SW 1271 (cell line): ENCODE measurements at regions not wholly inside any gene's neighbourhood (a gene's known extent, or its start where the extent isn't known, plus 50 kb on each side); places are given as distances from the start of the nearest gene placed in this dataset.

Source experiments
- DNase-seq, 2 experiments: peaks; one replicate each; lab custom pipeline; 2025; lab: John Stamatoyannopoulos, UW

DNA sequence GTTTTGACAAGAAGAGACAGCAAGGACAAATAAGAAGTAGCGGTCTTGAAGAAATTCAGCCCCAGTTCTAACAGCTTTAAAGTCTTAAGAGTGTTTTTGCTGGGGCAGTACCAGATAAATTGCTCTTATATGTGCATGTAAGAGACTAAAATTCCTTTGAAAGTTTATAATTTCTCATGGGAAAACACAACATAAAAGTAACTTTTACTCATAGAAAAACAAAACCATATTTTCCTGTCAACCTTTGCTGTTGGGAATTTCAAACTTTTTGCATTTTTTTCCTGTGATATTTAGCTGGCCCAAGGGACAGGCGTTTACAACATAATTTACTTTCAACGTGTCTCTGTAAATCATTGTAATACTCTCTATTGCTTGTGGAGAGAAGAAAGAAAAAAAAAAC is 767.8 kb upstream of the ZEB2 start:
- DNase-seq, result no peak

DNA sequence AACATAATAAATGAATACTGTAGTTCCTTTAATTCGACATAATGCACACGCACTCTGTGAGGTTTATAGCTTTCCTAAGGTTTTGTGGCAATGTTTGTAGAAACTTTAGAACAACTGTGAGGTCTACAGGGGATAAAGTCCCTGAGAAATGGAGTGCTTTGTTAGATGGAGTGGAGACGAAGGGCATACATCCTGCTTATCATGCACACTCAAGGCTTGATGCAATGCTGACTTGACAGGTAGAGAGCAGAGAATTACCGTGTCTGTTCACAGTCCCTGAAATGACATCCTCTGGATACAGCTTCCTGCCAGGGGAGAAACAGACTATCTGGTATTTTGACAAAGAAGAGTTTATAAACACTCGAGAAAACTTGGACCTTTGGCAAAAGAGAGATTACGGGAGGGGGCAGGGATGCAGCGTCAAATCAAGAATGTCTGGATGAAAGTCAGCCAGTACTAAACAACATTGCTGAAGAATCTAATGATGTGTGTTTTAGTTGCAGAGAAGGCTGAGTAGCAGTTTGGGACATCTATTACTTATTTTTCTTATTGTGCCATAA is 766.9 kb upstream of the ZEB2 start:
- DNase-seq, result no peak

DNA sequence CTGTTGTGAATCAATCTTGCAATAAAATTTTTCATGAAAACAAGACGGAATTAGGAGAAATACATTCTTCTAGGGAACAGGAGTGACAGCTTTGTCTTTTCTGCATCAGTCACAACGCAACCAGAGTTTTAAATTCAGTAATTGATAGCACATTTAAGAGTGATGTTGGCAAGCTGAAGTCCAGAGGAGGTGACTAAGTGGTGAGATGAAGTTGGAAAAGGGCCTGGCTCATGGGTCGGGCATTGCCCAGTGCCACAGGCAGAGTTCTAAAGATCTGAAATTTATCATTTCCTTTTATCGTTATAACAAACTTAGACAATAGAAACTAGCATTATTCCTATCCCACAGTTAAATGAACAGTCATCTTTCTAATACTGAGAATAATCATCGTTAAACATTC is 764.6 kb upstream of the ZEB2 start:
- no peak for DNase-seq

DNA sequence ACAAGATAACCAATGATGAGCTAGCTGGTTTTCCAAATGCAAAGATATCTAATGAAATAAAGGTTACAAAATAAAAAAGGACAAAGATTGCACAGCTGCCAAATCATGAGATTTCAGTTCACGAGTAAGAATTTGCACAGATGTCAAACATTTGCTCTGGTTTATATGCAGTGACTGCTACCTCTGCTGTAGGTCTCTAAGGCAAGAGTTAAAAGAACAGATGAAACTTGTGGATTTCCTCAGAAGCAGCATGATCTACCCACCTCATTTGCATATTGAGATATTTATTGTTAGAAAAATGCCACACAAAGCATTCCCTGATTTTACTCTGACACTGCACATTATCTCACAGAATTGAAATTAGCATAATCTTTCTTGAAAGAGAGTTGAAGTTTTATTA is 763.2 kb upstream of the ZEB2 start:
- no peak for DNase-seq

DNA sequence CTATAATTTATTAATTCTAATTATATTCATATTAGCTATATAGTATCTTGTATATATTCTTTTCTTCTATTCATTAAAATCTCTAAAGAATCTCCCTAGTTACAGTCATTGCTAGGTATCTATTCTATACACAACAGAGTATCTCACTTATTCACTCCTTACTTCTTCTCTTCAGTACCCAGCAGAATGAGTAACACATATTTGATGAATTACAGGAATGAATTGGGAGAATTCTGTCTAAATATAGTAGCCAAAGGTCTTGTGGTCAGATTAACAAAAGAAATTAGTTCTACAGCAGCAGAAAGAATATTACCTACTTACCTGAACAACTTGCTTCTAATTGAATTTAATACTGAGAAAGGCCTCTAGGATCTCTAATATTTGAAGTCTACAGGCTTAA is 758.0 kb upstream of the ZEB2 start:
- no peak for DNase-seq

DNA sequence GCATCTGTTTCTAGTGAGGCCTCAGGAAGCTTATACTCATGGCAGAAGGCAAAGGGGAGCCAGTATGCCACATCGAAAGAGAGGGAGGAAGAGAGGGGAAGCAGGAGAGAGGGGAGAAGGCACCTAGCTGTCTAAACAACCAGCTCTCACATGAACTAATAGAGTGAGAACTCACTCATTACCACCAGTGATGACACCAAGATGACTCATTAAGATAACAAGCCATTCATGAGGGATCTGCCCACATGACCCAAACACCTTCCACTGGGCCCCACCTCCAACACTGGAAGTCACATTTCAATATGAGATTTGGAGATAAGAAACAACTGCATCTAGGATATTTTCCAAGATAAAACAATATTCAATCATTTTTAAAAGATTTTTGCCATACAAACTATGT is 753.9 kb upstream of the ZEB2 start:
- DNase-seq, result peak in 1 of 2 experiments; percentile 3

DNA sequence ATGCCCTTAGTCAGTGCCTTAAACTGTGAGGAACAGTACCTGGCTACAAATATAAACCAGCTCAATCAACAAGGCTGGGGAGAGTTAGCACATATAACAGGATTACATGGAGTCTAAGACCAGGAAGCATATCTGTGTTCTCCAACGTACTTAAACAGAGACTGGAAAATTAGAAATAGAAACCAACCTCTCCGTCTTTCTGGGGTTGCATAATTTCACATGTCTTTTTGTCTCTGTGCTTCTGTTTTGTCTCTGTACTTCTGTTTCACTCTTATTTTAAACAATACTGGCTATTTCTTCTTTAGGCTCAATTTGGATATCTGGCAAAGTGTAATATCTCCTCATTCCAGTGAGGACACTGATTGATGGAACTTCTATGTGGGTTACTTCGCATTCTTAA is 749.0 kb upstream of the ZEB2 start:
- DNase-seq, result no peak

DNA sequence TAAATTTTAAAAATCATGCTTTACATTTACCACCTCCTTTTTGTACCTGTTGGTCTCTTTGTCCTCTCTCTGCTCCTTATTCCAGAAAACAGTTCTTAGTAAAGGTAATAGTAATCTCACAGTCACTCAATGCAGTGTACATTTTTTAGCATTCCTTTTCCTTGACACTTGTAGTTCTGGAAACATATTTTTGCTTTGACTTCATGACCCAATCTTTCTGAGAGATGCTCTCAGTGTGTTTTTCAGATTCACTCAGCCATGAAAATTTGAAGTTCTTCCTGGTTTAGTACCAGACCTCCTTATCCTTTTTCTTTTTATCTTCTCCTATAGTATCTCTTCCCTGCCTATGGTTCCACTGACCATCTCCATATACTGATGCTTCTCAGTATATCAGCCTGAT is 747.5 kb upstream of the ZEB2 start:
- no peak for DNase-seq

DNA sequence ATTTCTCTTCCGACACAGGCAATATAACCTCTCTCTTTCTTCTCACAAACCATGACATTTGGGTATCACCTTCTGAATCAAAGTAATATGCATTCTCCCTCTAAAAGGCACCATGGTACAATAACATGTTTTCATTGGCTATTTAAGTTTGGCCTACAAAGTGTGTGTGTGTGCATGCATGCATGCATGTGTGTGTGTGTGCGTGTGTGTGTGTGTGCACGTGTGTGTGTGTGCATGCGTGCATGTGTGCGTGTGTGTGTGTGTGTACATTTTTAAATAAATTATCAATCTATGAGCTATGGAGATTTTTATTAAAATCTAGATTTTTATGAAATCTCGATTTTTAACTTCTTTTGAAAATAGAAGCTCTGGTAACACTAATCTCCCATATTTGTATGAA is 745.3 kb upstream of the ZEB2 start:
- no peak for DNase-seq

DNA sequence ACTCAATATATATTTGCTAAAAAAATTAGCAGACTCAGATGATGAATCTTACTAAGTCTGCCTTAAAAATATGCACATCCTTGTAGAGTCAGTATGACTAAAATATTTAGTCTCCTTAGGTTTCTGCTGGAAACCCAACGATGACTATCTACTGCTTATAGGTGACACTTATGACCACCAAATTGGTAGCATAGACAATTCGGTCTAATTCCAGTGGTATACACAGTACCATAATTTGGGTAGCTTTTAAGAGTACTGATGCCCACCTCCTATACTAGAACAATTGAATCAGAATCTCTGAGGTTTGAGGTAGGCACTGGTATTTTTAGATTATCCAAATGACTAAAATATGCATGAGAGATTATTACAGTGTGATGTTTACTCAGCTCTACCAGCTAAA is 740.8 kb upstream of the ZEB2 start:
- no peak for DNase-seq

DNA sequence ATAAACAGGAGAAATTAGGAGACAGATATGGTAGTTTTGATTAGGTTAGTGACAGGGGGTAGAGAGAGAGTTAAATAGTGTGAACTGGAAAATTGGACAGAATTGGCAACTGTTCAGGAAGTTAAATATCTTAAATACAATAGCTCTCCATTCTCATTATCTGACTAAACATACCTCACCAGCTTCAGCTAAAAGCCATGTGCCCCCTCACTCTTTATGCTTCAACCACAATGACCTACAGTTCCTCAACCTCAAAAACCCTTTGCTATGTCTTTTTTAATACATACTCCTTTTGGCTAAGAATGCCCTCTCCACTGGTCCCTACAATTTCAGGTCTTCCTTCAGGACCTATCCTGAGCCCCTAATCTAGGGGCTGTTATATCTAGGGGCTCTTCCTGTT is 740.2 kb upstream of the ZEB2 start:
- DNase-seq, result no peak

DNA sequence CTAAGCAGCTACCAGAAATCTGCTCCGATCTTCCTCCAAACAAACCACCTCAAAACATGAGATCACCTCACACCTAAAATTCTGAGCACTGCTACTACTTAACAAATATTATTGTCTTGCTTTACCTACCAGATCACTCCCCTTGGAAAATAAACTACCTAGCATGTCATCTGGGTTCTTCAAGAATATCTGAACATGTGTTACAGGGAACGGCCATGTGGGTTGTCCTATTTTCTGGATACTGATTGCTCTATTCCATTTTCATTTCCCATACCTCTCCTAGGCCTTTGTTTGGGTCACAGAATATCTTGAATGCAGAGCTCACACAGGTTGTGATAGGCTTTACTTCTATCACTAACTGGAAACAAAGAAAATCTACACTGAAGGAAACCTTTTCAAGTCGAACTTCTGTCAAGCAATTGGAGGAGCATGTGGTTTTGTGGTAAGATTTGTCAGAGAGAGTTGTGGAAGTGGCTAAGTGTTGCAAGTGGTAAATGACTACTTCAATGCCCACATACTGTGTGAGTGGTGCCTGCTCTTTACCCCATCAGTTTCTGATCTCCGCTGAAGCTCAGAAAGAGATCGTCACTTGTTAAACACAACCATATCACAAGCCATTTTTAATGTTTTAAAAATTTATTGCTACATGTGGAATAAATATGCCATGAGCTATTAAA is 739.1 kb upstream of the ZEB2 start:
- no peak for DNase-seq

DNA sequence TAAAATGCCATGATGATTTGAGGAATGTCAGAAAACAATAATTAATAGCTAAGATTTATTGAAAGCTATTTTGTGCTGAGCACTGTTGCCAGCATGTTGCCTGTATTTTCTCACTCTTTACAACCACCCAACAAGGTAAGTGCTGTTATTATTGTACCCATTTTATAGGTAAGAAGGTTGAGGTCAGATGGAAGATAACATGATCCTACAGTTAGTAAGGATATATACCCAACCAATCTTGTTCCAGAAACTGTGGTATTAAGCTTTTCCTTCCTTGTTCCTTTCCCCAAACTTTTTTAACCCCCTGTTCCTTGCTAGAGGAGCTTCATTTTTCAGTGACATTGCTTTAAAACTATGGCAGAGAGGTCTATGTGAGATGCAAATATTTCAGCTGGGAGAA is 738.0 kb upstream of the ZEB2 start:
- no peak for DNase-seq

DNA sequence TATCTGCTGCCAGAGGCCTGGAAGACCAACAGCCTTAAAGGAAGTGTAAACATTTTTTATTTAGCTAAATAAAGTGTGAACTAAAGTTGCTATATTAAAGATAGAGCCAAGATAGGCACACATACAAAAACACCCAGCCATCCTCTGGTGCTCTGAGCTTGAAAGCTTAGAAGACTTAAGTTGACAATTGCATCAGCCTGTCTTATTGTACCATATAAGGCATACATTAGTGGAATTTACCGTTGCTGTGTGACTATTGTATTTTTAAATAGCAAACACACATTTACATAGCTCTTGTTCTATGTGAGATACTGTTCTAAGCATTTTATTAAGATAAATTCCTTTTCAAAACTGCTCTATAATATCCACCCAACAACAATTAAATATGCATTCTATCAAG is 736.6 kb upstream of the ZEB2 start:
- DNase-seq, result no peak

DNA sequence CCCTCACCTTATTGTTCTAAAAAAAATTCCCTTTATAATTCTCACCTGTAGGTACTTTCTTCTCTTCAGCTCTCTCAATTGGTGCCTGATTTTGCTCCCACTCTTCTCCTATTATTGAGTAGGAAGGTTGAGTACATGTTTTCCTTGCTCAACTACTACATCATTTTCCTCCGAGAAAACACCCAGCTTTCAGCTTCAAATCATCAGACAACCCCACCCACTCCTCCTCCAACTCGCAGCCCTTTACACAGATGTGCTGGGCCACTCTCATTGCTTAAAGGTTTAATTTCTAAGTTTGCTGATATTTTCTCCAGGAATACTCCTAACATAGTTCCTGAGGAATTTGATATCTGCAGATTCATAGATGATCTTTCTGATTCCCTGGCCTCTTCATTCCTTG is 734.4 kb upstream of the ZEB2 start:
- no peak for DNase-seq

DNA sequence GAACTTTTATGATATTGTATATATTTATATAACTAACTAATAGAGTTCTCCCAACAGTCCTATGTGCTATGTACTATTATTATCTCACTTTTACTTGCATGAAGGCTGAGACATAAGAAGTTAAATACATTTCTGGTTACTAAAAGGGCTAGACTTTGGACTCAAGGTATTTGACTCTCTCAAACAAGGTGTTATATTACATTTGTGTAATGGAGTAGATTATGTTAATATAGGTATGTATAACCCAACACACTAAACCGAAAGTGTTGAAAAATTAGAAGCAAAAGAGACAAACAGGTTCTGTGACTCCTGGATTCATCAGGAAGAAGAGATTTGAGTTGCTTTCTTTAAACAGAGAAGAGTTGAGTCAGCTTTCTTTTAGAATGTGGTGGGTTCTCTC is 733.6 kb upstream of the ZEB2 start:
- DNase-seq, result no peak

DNA sequence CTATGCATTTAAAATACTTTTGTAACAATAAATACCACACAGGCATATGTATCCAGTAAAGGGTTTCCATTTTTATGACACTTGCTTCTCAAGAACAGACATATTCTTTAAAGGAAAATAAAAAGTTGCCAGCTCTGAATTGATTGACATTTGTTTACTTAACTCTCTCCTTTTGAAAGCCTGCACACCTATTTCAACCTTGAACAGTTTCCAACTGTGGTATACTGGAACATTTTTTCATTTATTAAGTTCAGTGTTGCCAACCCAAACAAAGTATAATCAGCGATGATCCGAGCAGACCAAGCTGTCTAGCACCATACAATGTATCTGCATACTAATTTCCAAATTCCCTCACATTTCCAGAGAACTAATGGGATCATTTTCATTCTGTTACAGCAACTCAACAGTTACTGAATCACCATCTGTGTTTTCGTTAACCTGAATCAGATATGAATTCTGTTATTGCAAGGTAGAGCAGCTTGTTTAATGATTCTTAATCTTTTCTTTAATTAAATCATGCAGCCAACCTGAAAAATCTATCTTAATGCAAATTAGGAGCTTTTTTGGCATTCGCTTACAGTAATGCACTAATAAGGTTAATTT is 725.5 kb upstream of the ZEB2 start:
- no peak for DNase-seq

DNA sequence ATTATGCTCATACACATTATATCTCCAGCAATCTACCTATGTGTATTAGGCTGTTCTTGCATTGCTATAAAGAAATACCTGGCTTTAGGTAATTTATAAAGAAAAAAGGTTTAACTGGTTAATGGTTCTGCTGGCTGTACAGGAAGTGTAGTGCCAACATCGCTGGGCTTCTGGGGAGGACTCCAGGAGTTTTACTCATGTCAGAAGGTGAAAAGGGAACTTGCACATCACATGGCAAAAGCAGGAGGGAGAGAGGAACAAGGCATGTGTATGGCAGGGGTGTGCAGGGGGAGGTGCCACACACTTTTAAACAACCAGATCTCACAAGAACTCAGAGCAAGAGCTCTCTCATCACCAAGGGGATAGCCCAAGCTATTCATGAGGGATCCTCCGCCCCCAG is 715.4 kb upstream of the ZEB2 start:
- DNase-seq, result no peak

DNA sequence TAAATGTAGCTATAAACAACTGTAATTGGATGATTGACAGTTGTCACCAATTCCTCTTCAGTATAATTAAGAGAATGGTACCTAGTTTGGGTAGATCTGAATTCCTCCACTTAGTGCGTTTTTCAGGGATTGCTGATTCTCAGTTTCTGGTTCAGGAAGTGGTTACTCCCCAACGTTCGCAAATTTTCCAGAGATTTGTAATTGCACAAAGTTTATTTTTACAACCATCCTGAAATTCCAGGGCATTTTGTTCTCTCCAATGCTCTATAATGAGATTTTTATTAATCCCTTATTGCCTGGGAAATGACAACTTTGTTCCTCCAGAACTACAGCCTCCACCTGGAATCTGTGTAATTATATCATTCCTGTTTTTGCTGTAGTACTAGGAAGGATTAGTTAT is 710.6 kb upstream of the ZEB2 start:
- DNase-seq, result no peak

DNA sequence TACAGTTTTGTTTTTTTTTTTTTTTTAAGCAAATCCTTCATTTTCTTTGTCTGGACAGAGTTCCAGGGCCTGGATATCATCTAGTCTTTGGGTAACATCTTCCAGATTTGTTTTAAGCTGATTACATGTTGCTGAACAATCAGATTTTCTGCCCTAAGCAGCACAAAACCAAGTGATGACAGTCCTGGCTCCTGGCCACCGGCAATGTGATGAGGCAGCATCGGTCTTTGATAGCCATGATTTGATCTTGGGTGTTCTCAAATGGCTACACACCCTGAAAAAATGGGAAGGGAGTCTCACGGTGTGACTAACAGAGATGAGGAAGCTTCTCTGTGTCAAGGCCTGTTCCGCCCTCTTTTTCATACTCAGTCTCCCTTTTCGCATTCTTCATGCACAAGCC is 708.6 kb upstream of the ZEB2 start:
- DNase-seq, result no peak

DNA sequence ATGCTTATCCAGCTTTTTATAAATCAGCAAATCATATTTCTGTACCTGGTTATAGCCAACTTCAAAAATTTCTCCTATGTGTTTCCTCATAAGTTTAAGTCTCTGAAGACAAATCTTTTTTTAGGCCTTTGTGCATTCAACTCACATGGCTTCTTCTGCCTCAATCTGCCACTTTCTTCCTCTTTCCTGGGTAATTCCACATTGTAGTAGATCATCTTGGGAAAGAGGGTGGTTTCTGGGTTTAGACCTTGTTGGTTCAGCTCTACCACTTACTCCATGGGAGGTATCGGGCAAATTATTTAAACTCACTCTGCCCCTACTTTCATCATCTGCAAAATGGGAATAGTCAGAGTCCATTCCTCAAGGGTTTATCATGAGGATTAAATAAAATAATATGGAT is 707.0 kb upstream of the ZEB2 start:
- no peak for DNase-seq

DNA sequence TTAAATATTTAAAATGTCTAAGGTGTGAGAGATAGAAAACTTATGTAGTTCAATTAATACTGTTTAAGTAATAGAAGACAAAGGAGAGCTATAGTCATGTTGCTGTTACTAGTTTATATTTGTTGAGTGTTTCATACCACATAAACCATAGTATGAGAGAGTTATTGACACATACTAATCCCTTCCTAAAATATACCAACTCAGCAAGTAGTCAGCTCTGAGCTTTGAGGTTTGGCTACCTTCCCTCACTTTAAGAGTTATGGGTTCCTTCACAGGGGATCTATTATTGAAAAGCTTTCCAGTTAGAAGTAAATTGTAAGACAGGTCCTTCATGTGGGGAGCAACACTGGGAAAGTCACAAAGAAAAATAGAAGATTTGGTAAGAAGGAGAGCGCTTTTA is 701.6 kb upstream of the ZEB2 start:
- no peak for DNase-seq

DNA sequence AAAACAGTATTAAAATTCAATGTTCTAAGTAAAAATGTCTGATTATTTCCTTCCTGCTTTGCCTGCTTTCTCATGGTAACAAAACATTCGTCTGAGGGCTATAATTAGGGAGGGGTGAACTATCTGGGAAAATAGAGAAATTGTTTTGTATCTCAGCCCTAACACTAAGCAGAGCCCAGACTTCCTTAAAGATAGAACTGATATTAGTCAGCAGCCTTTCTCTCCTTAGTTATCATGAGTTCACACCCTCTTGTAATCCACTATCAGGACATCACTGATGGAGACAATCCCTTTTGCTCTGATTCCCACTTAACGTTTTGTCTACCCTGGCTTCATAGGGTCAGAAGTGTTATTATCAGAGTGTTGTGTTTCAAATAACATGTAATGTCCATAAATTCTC is 701.1 kb upstream of the ZEB2 start:
- DNase-seq, result no peak

DNA sequence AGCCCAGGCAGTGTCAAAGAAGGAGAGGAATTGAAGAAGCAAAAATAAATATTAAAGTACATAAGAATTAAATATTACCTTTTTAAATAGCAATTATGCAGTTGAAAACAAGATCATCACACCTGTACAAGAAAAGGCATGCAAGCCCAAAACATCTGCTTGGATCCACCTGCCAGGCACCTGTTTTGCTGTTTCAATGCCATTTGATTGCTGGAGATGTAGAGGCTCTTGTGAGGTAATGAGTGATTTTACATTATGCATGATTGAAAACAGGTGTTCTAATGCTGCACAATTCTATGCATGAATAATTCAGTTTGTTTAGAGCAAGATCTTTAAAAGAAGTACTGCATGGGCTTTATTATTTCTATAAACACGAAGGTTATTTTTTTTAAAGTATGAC is 700.6 kb upstream of the ZEB2 start:
- DNase-seq, result no peak
